GM10248 (cell line): ENCODE measurements at regions not wholly inside any gene's neighbourhood (a gene's known extent, or its start where the extent isn't known, plus 50 kb on each side); places are given as distances from the start of the nearest gene placed in this dataset.

Experiments
- CTCF ChIA-PET: fragments of 300-600 bp; sonication (Branson Sonifier 250); formaldehyde crosslinking; extraction: SDS; loops from one replicate; lab custom pipeline; 2021; ENCODE audit warnings: antibody characterized with exemption; lab: Yijun Ruan, JAX
- POLR2A ChIA-PET: fragments of 350-650 bp; sonication (Branson Sonifier 250); formaldehyde crosslinking; extraction: SDS; loops from one replicate; lab custom pipeline; 2020; ENCODE audit warnings: antibody characterized with exemption; lab: Yijun Ruan, JAX
- DNase-seq: peaks from one replicate; pipeline ENCODE4 v3.0.0; 2012; ENCODE audit errors: extremely low spot score
- TF ChIP-seq, protein P1 (sequence below): IDR thresholded peaks from 2 replicates; pipeline ENCODE4 v1.5.1; 2012; ENCODE audit warnings: mild to moderate bottlenecking, low read depth; ENCODE audit errors: extremely low read depth, missing control alignments, control extremely low read depth

DNA sequence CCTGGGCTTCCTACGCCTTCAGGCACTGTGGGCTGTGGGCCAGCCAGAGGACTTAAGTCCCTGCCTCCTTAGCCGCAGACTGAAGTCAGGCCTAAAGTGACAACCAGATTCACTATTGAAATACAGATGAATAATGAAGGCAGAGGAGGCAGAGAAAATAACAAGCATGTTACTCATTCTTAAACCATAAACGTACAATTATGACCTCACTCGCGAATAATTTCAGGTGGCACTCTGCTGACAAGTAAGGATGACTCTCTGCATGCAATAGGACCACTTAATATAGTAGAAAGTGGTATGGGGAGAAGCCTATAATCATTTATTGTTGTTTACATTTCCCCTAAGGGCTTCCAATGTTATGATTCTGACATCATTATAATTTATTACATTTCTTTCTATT lies 409.2 kb upstream of the FGF13 start:
- POLR2A ChIA-PET, result no interaction called here
- CTCF ChIA-PET, result no interaction called here
- no peak for DNase-seq
- TF ChIP-seq, protein P1, sequence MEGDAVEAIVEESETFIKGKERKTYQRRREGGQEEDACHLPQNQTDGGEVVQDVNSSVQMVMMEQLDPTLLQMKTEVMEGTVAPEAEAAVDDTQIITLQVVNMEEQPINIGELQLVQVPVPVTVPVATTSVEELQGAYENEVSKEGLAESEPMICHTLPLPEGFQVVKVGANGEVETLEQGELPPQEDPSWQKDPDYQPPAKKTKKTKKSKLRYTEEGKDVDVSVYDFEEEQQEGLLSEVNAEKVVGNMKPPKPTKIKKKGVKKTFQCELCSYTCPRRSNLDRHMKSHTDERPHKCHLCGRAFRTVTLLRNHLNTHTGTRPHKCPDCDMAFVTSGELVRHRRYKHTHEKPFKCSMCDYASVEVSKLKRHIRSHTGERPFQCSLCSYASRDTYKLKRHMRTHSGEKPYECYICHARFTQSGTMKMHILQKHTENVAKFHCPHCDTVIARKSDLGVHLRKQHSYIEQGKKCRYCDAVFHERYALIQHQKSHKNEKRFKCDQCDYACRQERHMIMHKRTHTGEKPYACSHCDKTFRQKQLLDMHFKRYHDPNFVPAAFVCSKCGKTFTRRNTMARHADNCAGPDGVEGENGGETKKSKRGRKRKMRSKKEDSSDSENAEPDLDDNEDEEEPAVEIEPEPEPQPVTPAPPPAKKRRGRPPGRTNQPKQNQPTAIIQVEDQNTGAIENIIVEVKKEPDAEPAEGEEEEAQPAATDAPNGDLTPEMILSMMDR, result no peak

DNA sequence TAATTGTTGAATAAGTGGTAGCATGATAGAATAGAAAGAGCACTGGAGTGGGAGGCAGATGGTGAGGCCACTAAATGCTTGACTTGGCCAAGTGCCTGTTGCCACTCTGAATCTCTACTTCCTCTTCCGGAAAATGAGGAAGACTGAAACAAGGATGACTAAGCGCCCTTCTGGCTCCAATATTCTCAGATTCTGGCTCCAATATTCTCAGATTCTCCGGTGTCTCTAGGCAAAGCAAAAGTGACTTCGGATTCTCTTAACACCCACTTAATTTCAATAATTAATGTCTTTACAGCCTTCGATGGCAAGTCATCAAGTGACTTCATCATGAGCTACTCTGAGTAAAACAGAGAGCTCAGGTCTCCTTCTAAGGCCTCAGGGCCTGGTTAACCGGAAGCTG lies 402.2 kb upstream of the FGF13 start:
- TF ChIP-seq, protein P1, result no peak
- no peak for DNase-seq
- CTCF ChIA-PET, result no interaction called here
- POLR2A ChIA-PET, result no interaction called here

DNA sequence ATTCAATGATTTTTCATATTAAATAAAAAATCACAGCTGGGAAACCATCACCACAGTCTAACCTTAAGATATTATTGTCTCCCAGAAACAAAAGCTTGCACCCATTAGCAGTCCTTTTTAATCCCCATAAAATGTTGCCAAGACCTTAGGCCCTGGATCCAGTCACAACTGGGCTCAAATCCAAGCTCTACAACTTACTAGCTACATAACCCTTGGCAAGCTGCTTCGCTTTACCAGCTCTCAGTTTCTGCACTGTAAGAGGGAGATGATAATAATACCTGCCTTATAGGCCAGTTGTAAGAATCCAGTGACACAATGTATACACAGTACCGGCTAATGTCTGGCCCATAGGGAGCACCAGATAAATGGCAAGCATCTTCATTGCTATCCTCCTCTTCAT lies 400.9 kb upstream of the FGF13 start:
- TF ChIP-seq, protein P1, result no peak
- ChIA-PET POLR2A (no interaction called here), CTCF (no interaction called here)
- no peak for DNase-seq

DNA sequence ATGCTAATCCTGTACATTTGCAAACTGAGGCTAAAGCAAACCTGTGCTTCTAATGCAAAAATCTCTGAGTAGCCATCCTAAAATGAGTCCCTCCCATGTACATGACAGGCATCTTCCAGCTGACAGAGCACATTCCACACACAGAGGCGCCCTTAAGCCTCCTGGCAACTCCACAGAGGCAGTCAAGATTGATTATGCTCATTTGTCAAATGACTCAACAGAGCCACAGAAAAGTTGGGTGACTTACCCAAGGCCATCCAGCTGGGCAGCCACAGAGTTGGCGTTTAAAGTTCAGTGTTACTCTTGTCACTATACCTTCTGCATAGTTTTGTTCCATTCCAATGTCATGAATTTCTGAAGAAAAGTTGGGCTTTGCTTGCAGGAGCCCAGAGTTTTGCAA lies 394.6 kb upstream of the FGF13 start:
- ChIA-PET CTCF (no interaction called here), POLR2A (no interaction called here)
- TF ChIP-seq, protein P1, result no peak

DNA sequence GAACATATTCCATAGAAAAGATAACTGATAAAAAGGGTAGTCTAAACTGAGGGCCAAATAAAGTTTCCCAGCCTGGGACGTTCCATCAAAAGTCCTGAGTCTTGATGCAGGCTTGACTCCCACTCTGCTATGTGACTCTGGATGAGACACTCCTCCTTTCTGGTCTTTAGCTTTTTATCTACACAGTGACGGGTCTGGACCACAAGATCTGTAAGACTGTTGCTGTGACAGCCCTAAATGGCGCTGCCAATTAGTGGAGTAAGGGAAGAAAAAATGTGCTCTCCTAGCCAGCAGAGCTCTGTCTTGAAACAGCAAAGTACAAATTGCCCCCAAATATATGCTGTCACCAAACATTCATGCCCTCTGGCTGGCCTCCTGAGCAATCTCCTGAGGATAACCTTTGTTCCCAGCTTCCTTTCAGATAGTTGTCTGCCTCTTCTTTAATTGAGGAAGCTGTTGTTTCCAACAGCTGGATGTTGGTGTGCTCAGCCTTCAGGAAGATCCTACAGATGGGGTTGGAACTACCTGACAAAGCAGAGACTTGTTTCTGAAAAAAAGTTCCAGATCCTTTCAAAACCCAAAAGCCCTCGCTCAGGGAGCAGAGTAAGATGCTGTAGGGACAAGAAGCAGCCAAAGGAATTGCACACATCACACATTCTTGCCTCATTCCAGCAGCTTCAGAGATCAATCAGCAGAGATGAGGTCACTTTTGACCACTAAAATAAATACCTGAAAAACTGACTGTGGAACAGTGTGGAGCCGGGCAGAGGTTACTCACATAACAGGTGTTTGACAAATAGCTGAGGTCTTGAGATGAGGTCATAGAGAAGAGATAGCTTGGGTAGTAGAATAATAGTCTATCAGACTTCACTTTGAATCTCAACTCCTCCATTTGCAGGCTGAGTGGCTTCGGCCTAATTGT lies 383.4 kb upstream of the FGF13 start:
- TF ChIP-seq, protein P1, result no peak
- DNase-seq, result no peak
- ChIA-PET CTCF (no interaction called here), POLR2A (no interaction called here)

More for the DNA sequence above, 394.6 kb upstream of the FGF13 start:
- no peak for DNase-seq

DNA sequence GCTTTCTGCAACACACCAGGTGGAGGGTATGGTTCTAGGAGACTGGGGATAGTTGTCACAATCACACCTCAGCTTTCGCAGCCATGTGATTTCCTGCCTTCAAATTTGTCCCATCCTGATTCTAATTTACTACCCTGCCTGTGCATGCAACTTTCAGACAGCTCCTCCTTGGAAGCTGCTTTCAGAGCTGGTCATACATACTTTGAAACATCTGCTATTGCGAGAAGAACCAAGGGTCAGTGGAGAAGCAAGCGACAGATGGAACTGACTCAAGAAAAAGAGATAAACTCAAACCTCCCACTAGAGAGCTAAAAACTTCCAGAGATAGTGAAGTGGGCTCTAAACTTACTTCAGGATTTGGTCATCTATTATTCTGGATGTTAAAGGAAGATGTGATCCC lies 381.7 kb upstream of the FGF13 start:
- TF ChIP-seq, protein P1, result no peak
- ChIA-PET CTCF (interaction anchor here (1.5 kb wide), 1 partner anchor 9 kb away, joined by 3 read pairs; no protein-coding TSS in a partner anchor), POLR2A (no interaction called here)
- no peak for DNase-seq

DNA sequence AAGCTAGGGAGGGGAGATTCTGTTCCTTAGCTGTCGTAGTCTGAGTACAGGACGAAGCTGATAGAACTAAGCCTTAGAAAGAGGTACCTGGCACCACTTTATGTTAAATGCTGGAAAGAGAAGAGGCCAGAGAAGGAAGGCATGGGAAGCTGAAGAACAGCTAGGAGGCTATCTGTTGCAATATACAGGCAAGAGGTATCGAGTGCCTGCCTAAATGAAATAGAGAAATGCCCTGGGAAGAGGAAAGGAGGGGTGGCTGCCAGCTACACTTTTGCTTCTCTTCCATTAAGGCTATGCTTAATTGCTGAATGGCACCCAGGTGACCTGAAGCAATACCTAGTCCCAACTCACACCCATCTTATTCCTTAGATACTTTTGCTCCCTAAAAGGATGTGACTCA lies 380.4 kb upstream of the FGF13 start:
- CTCF ChIA-PET, result no interaction called here
- POLR2A ChIA-PET, result no interaction called here
- DNase-seq, result no peak
- TF ChIP-seq, protein P1, result no peak
